ENCODE measurements at regions not wholly inside any gene's neighbourhood (a gene's known extent, or its start where the extent isn't known, plus 50 kb on each side); places are given as distances from the start of the nearest gene placed in this dataset.
A peak's percentile ranks its signal among the peaks of the same experiment; 100 is the strongest.

DNA sequence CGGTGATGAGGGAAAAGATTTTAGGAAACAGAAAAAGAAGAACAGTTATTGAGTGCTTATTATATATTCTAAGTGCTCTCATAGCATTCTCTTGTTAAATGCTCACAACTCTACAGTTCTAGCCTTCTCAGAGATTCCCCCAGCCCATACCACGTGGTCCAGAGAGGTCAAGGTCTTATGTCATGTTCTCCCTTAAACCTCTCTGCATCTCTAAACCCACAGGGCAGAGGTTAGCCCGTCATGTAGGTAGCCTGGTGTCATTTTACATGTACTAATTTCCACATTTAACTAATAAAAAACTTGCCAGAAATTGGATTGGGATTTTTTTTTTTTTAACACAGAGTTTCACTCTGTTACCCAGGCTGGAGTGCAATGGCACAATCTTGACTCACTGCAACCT, 178.0 kb downstream of the CEMIP2 start:
- no peak for DNase-seq (ENCODE audit: low read depth in 3 of 3, low spot score in 2 of 3)

DNA sequence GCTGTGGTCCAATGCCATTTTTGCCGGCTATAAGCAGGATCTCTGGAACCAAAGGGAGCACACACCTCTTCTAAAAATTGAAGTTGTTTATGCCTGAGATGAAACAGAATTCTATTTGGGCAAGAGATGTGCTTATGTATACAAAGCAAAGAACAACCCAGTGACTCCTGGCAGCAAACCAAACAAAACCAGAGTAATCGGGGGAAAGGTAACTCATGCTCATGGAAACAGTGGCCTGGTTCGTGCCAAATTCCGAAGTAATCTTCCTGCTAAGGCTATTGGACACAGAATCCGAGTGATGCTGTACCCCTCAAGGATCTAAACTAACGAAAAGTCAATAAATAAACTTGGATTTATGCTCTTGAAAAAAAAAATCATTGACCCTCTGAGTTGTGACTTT, 178.7 kb downstream of the CEMIP2 start:
- no peak for DNase-seq (ENCODE audit: low read depth in 3 of 3, low spot score in 2 of 3)

DNA sequence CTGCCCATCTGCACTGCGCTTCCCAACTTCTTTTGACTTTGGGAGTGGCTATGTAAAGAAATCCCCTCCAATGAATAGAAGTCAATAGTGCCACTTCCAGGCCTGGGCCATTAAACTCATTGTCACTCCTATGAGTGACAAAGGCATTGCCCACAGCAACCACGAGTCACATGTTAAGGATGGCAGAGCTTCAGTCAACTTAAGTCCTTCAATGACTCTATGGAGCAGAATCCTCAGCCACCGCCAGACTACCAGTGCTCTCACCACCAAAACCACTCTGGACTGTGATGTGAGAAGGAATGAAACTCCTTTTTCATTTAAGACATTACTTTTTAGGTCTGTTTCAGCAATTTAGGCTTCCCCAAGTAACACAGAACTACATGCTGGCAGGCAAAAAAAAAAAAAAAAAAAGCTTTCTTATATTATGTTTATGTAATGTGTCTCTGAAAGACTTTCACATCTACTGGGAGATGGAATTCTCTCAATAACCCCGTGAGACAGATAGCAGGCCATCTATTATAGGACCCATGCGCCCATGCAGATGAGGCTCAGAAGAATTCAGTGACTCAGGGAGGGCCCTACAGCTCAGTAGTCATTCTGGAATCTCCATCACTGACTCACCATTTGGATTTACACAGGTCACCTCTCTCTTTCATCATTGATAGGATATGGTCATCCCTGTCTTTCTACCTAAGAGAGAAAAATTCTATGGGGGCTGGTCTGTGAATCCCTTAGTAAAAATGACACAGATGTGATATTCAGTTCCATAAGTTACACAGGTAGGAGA, 180.5 kb downstream of the CEMIP2 start:
- DNase-seq (ENCODE audit: low read depth in 3 of 3, low spot score in 2 of 3) = no peak

DNA sequence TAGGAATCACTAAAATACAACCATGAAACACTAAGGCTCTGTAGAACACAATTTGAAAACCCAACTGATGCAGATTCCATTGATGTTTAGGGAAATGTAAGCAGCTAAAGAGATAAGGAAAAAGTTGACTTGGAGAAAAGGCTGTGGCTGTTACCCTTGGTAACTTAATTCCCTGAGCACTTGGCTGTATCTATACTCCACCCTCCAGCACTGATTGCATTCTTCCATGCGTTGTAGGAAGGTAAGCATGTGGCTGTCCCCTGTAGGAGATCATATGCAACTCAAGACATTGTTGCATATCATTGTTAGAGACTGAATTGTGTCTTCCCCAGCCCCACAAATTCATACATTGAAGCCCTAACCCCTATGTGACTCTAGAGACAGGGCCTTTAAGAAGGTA, 184.5 kb downstream of the CEMIP2 start:
- DNase-seq (ENCODE audit: low read depth in 3 of 3, low spot score in 2 of 3) = no peak

DNA sequence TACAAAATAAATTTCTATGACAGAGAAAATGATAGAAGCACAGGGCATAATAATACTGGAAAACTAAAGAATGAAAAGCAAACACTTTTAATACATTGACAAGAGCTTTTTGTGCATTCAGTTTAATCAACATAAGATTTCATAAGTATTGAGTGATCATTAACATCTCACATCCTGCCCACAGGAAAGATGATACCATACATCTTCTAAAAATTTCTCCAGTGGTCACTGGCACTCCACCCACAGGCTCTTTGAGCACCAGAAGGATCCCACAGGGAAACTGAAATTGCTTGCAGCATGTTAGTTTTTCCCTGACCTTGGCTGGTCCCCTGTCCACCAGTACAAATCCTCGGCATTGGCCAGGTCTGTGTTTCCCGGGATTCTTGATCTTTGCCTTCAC, 186.0 kb downstream of the CEMIP2 start:
- DNase-seq (ENCODE audit: low read depth in 3 of 3, low spot score in 2 of 3) = no peak

DNA sequence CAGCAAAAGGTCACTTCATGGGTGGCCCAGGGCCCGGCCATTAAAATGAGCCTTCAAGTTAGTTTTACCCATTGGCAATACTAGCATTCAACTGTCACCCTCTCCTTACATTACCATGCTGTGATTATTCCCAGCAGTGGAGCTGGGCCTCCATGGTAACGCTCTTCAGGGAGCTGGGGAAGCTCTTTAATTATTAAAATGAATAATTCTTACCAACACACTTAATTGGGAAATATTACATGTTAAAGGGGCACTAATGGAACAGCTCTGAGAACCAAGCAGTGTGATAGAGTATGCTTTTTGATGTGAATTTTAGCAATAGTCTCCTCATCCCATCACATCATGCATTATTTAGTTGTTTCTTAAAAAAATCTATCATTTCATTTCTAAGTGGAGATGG, 187.2 kb downstream of the CEMIP2 start:
- DNase-seq (ENCODE audit: low read depth in 3 of 3, low spot score in 2 of 3) = no peak

DNA sequence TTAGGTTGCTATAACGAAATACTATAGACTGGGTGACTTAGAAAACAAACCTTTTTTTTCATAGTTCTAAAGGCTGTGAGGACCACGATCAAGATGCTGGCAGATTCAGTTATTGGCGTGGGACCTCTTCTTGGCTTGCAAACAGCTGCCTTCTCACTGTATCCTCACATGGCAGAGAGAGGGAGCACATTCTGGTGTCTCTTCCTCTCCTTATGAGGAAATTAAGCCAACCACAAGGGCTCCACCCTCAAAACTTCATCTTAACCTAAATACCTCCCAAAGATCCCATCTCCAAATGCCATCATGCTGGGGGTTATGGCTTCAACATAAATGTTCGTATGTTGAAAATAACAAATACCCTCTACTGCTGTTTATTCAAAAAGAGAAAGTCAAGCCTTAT, 197.1 kb downstream of the CEMIP2 start:
- no peak for DNase-seq (ENCODE audit: low read depth in 3 of 3, low spot score in 2 of 3)

DNA sequence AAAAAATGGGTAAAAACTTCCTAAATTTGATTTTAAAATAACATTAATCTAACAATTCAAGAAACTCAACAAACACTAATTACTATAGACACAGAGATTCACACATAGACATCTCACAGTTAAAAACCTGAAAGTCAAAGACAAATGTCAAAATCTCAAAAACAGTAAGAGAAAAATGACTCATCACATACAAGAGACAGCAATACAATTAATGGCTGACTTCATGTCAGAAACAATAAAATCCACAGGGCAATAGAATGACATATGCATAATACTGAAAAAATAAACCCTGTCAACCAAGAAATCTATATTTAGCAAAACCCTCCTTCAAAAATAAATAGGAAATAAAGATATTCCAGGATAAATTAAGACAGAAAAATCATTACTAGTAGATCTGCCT, 200.4 kb downstream of the CEMIP2 start:
- DNase-seq (ENCODE audit: low read depth in 3 of 3, low spot score in 2 of 3) = no peak

DNA sequence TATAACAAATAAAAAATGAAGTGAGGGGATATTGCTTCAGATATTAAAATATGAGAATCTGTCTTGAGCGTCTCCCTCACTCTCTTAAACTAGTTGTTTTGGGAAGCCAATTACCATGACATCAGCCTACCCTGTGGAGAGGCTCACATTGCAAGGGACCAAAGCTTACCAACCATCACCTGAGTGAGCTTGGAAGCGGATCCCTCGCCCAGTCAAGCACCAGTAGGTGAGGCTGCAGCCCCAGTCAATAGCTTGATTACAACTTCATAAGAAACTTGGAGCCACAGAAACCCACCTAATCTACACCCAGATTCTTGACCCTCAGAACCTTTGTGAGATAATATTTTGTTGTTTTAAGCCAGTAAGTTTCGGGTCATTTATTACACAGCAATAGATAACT, 206.2 kb downstream of the CEMIP2 start:
- DNase-seq (ENCODE audit: low read depth in 3 of 3, low spot score in 2 of 3) = no peak

DNA sequence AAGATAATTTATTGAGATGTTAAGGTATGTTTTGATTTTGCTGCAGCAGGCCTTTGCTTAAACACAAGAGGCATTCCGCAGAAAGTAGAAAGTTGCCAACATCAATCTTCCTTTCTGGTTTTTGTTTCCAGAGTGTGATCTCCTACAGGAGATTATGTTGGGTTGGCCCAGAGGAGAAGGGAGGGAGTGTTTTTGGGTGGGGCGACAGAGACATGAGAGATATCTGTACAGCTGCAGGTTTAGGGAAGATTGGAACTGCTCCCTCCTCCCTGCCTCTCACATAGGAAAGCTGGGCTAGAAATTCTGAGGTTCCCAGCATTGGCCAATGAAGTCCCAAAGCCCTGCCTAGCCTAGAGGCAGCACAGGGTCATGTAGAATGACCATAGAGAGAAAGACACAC, 211.0 kb downstream of the CEMIP2 start:
- DNase-seq (ENCODE audit: low read depth in 3 of 3, low spot score in 2 of 3) = no peak

DNA sequence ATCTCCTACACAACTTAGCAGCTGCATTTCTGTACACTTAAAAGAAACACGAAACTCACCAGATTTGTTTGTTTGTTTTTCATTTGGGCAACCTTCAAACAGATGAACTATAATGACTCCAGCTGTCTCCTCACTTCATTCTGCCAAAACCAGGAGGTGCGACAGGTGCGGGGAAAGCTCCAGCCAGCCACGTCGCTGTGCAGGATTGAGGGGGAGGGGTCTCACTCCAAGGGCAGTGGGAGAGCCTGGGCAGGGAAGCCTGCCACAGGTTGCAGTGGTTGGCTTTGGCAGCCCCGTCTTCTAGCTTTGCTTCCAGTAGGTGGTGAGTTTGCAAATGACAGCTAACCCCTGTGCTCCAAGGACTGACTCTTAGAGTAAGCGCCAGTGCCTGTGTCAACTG, 215.8 kb downstream of the CEMIP2 start:
- peak in 1 of 3 donors; percentile 7 for DNase-seq (ENCODE audit: low read depth in 3 of 3, low spot score in 2 of 3)

DNA sequence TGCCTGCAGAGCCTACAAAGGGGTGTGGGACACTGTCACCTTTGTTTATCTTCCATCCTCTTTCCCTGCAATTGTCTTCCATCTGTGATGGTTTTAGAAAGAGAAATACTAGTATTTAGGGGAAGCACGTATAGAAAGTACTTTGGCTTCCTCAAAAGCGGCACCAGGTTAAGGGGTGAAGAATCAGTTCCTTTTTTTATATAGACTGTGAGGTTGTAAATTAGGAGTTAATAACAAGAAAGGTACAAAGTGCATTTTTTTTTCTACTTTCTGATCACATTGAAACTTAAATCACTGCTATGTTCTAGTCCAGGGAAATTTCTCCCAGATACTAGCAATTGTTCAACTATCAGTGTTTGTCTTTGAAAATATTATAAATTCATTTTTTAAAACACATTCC, 219.3 kb downstream of the CEMIP2 start:
- DNase-seq (ENCODE audit: low read depth in 3 of 3, low spot score in 2 of 3) = no peak

DNA sequence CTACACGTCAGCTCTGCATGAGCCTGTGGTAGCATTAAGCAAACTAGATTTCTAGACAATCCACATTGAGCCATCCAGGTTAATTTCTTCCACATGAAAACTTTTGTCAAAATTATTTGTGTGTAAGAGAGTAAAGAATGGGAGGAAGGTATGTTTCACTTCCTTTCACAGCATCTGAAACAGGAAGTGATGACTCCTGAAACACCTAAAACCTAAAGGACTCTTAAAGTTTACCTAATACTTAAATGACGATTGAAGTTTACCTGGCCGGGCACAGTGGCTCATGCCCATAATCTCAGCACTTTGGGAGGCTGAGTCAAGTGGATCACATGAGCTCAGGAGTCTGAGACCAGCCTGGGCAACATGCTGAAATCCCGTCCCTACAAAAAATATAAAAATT, 223.8 kb downstream of the CEMIP2 start:
- no peak for DNase-seq (ENCODE audit: low read depth in 3 of 3, low spot score in 2 of 3)

DNA sequence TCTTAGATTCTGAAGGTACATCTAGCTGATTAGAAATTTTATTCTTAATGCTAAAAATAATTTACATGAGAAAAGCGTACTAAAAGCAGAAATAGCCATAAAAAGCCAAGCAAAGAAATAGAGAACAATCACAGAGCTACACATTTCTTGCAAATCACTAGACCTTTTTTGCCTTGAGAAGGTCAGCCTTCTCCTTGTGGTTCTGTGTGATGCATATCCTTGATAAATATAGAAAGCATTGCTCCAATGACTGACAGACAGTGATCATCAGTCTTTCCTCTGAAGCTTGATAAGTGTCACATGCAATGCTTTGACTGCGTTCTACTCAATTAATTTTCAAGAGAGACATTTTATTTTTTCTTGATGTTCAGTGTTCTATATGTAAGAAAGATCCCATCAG, 226.9 kb downstream of the CEMIP2 start:
- no peak for DNase-seq (ENCODE audit: low read depth in 3 of 3, low spot score in 2 of 3)

DNA sequence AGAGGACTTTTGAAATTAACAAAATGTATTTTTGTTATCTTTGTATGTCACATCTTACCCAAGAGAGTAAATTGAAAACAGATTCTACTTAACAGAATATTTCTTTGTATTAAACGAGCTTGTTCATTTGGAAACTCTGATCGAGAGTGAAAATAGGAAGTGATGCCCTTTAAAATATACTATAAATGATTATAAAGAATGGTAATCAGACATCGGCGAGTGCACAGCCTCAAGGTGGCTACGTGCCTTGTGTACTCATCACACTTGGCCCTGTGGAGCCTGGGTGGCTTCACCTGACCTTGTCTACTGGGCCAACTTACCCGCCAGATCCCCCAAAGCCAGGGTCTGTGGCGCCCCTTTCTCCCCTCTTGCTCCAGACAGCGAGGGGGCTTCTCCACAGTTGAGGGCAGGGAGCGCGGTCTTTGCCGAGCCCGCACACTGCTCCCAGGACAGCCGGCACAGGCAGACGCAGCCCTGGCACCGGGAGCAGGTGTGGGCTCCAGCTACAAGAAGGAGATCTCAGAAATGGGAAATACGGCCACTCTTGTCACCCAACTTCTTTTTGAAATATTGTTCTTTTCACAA, 243.2 kb downstream of the CEMIP2 start:
- DNase-seq (ENCODE audit: low read depth in 3 of 3, low spot score in 2 of 3) = no peak

DNA sequence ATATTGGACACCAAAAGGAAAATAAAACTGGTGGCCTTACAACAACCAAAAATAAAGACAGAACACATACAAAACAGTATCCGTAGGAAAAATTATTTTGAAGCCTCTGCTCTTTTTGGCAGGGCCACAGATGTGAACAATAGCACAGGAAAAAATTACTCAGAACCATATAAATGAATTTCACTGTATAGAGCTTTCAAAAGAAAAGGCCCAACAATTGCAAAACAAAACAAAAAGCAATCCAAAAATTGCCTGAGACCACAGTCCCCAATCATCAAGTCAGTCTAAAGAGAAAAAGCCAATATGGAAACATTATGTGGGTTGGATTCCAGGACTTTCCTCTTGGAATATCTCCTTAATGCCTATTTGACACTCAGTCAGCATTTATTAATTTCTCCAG, 243.8 kb downstream of the CEMIP2 start:
- DNase-seq (ENCODE audit: low read depth in 3 of 3, low spot score in 2 of 3) = no peak

DNA sequence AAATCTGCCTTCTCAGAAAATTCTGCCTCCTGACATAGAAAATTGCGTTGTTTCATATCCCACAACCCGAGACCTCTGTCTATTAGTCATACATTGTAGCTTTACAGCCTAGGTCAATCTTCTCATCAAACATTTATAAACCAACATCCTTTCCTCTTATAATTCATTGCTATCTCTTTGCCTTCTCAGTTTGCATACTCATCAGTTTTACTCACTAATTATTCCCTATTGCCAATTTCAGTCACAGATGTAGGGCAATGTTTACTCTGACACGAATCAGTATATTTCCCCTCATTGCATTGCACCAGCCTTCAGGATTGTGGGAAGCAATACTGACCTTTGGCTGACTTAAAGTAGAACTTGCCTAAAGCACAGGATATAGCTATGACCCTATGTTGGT, 247.2 kb downstream of the CEMIP2 start:
- DNase-seq (ENCODE audit: low read depth in 3 of 3, low spot score in 2 of 3) = no peak

DNA sequence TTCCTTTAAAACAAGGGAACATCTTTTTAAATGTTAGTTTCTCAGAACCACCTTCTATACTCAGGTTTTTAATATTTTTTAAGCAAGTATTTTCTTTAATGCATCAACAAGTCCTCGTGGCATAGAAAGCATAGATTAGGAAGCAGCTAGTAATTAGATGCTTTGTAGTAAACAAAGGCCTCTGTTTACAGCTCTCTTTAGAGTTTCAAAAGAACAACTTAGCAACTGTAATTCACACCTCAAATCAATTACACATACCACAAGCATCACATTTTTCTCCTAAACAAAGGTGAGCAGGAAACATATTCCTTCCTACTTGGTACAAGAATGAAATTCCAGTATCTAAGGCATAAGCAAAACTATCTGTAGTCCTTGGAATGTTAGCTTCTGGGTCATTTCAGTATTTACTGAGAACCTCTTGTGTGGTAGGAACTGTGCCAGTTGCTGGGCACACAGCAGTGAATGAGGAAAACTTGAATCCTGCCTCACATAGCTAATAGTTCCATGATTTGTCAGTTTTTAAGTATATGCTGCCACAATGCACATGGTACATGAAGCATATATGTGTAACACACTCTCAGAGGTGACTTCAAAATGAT, 249.1 kb downstream of the CEMIP2 start:
- DNase-seq (ENCODE audit: low read depth in 3 of 3, low spot score in 2 of 3) = no peak

DNA sequence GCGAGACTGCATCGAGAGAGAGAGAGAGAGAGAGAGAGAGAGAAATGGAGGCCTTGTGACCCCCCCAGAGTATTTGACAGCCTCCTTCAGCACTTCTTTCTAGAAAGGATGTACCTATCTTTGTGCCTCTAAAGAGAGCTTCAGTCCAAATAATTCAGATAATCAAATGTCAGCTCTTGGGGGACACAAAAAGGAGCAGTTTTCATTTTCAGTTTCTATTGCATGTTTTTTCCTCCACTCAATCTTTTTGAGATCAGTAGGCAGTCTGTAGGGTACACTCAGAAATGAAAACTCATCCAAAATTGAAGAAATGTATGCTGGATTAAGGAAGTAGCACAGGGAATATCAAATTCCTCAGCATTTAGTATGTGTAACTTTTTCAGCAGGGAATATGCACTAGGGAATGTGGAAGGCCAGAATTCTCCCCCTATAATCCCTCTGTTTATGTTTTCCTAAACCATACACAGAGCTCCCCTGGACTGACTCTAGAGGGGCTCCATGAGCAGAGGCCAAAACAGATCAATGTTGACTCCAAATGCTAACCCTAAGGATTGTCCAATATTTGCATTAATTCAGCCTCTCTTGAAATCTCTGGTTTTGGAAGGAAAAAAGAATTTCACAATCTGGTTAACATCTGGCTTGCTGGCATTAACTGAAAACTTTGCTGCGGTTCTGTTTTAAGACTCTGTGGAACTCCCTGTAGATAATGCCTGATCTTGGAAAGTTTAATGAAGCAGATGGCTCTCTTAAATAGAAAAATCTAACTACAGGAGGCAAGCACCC, 250.1 kb downstream of the CEMIP2 start:
- no peak for DNase-seq (ENCODE audit: low read depth in 3 of 3, low spot score in 2 of 3)

DNA sequence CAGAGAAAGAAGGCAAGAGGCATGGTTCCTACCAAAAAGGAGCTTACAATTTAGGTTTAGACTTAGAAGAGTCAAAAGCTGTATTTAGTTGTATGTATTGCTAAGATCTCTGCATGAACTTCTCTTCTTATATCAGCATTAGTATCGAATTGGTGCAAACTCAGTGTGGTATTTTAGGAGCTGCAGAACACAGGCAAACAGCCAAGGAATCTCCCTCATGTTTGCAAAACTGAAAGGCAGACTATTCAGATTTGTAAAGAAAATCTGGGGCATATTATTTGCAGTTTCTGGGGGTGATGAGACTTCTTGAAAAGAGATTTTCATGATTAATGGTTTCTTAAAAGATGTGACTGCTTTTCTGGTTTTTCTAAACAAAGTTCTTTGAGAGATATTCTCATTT, 252.7 kb downstream of the CEMIP2 start:
- DNase-seq (ENCODE audit: low read depth in 3 of 3, low spot score in 2 of 3) = no peak

DNA sequence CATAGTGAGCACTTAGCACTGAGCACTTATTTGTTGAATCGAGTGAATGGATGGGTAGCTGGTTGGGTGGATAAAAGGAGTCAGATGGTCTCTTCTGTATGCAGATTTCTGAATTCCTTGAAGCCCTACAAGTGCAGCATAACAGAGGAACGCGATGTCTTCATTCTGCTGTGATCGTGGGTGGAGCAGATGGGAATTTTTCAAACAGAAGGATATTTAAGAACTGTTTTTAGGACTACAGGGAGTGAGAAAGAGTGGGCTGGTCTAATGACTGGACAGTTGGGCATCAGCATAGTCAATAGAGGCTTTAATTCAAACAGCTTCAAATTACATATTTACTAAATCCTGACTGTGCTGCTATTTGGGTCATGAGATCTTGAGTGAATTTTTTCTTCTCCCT, 253.2 kb downstream of the CEMIP2 start:
- no peak for DNase-seq (ENCODE audit: low read depth in 3 of 3, low spot score in 2 of 3)
